SHP77 treated with DMSO at 0.1 percent for 48 hours (cell line): ENCODE measurements at regions not wholly inside any gene's neighbourhood (a gene's known extent, or its start where the extent isn't known, plus 50 kb on each side); places are given as distances from the start of the nearest gene placed in this dataset.
"Not testable (repeated sequence)": the region's sequence is repeated elsewhere in the genome, so short reads cannot be mapped to it uniquely, and the experiment has no call there.

Experiments used
- DNase-seq: peaks from one replicate; lab custom pipeline; 2025; lab: John Stamatoyannopoulos, UW

- no peak for DNase-seq
Observed at GRCh38 chr17:22265807-22266206, 573.5 kb downstream of the KCNJ18 start.

- DNase-seq, result peak; percentile 60
Observed at GRCh38 chr17:22266231-22266630, 573.9 kb downstream of the KCNJ18 start.

- DNase-seq, result no peak
Observed at GRCh38 chr17:22267019-22267418, 574.7 kb downstream of the KCNJ18 start.

- no peak for DNase-seq
Observed at GRCh38 chr17:22268214-22268911, 576.0 kb downstream of the KCNJ18 start.

- no peak for DNase-seq
Observed at GRCh38 chr17:22268912-22269220, 576.5 kb downstream of the KCNJ18 start.

GRCh38 chr17:22270381-22270780, 578.1 kb downstream of the KCNJ18 start:
- no peak for DNase-seq

- not testable (repeated sequence) for DNase-seq
Observed at GRCh38 chr17:22270809-22271208, 578.5 kb downstream of the KCNJ18 start.

- DNase-seq, result no peak
Observed at GRCh38 chr17:22272363-22273146, 580.2 kb downstream of the KCNJ18 start.

GRCh38 chr17:22273308-22273707, 581.0 kb downstream of the KCNJ18 start:
- DNase-seq, result no peak

- no peak for DNase-seq
Observed at GRCh38 chr17:22277595-22277994, 585.3 kb downstream of the KCNJ18 start.

GRCh38 chr17:22278302-22279275, 586.3 kb downstream of the KCNJ18 start:
- DNase-seq, result no peak

GRCh38 chr17:22286337-22287041, 594.2 kb downstream of the KCNJ18 start:
- no peak for DNase-seq

- not testable (repeated sequence) for DNase-seq
Observed at GRCh38 chr17:22298484-22298951, 606.2 kb downstream of the KCNJ18 start.

- no peak for DNase-seq
Observed at GRCh38 chr17:22300177-22300576, 607.9 kb downstream of the KCNJ18 start.

- DNase-seq, result no peak
Observed at GRCh38 chr17:22300731-22301352, 608.5 kb downstream of the KCNJ18 start.

- no peak for DNase-seq
Observed at GRCh38 chr17:22301353-22301745, 609.0 kb downstream of the KCNJ18 start.

GRCh38 chr17:22303096-22303495, 610.8 kb downstream of the KCNJ18 start:
- DNase-seq, result no peak

- no peak for DNase-seq
Observed at GRCh38 chr17:22303865-22304264, 611.5 kb downstream of the KCNJ18 start.

GRCh38 chr17:22304667-22305303, 612.5 kb downstream of the KCNJ18 start:
- no peak for DNase-seq

GRCh38 chr17:22305356-22306071, 613.2 kb downstream of the KCNJ18 start:
- no peak for DNase-seq
